ENCODE measurements at regions not wholly inside any gene's neighbourhood (a gene's known extent, or its start where the extent isn't known, plus 50 kb on each side); places are given as distances from the start of the nearest gene placed in this dataset.
A peak's percentile ranks its signal among the peaks of the same experiment; 100 is the strongest.

DNA sequence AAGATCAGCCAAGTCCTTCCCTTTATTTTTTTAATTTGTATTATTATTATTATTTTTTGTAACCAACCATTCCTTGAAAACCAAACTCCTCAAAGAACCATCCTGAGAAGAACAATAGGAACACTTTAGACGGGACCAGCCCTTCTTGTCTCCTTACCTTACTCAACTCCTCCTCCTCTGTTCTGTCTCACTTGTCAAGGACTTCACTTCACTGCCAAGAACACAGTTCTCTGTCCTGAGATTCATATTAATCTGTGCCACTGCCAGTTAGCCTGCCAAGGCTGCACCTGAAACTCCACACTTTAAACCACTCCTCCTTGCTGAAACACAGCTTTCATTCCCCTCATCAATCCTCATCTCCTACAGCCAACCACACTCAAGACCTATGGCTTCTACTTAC is 73.8 kb upstream of the ATP1A1 start:
- no peak for DNase-seq

DNA sequence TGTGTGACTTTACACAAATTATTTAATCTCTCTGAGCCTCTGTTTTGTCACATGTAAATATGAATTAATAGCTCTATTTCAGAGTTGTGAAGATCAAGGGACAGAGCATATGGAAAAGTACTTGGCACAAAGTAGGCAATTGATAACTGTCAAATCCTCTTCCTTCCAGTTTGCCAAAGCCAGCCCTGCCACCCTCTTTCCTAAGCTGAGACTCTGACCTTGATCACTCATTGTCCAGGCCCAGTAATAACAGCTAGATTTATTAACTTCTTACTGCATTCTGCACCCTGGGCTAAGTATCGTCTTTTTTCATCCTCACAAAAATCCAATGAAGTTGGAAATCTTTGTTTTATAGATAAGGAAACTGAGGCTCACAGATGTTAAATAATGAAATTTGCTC is 70.8 kb upstream of the ATP1A1 start:
- no peak for DNase-seq

- no peak for DNase-seq
These were observed 66.9 kb upstream of the ATP1A1 start for GRCh38 chr1:116306102-116306501.

DNA sequence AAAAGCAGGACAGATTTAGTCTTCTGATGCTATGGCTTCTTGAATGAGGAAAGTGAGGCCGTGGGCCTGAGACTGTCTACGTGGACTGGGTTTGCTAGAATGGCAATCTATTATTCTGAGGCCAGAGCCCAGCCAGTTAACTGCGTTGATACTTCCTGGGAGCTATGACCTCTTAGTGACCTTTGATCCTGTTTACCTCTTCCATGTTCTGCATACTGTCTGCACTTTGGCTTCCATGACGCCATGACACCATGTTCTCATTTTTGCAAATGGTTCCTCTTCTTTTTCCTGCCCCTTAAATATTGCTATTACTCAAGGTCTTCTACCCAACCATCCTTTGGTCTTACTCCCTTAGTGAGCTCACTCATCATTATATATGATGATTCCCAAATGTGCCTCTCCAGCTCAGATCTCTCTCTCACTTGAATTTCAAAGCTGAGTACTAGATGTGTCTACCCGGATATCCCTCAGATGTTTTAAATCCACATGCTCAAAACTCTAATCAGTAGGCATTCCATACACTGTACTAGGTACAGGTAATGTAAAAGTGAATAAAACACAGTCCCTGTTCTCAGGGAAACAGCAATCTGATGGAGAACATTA is 66.1 kb upstream of the ATP1A1 start:
- DNase-seq, result peak; percentile 46

DNA sequence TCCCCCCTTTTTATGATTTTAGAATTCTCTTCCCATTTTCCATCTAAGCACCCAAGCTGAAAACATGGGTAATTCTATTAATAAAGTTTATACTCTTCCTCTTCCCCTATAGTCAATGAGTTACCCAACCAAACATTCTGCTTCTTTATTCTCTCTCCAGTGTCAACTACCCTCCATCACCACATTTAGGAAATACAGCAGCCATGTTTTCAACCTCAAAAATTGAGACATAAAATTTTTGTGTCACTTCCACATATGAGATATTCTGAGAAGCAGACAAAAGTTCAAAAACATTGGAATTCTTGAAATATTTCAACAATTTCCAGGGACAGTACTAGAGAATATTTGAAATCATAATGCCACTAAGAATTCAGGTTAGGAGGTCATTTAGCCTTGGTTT is 64.8 kb upstream of the ATP1A1 start:
- peak; percentile 38 for DNase-seq

GRCh38 chr1:116309090-116309870 is 63.8 kb upstream of the ATP1A1 start:
- no peak for DNase-seq

DNA sequence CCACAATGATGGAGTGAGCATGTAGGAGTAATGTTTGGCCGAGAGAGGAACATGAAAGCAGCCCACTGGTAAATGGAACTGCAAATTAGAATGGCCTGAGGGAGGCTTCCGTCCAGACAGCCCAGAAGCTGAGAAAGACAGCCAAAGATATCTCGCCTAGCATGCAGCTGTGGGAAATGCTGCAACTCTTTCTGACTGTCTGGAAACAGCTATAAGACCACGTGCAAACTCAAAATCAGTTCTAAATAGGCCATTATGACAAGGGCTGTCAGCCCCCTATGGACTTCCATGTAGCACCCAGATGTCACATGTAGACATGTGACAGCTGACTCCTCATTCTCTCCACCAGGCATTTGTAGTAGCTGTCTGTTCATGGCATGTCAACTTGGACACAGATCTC is 62.9 kb upstream of the ATP1A1 start:
- peak; percentile 15 for DNase-seq

DNA sequence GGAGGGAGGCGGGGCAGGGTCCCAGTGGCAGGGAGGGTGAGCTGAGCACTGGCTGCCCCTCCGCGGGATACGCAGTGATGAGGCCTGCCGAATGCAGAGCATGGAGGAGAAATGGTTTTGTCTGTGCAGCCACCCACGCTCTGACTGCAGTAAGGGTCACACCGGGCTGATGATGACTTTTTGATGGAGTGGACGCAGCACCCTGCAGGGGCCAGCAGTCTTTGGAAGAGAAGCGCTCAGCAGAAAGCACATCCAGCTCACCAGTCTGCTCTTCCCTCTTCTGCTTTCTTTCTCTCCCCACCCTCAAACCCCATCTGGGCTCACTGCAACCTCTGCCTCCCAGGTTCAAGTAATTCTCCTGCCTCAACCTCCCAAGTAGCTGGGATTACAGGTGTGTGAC is 61.9 kb upstream of the ATP1A1 start:
- DNase-seq, result peak; percentile 12

DNA sequence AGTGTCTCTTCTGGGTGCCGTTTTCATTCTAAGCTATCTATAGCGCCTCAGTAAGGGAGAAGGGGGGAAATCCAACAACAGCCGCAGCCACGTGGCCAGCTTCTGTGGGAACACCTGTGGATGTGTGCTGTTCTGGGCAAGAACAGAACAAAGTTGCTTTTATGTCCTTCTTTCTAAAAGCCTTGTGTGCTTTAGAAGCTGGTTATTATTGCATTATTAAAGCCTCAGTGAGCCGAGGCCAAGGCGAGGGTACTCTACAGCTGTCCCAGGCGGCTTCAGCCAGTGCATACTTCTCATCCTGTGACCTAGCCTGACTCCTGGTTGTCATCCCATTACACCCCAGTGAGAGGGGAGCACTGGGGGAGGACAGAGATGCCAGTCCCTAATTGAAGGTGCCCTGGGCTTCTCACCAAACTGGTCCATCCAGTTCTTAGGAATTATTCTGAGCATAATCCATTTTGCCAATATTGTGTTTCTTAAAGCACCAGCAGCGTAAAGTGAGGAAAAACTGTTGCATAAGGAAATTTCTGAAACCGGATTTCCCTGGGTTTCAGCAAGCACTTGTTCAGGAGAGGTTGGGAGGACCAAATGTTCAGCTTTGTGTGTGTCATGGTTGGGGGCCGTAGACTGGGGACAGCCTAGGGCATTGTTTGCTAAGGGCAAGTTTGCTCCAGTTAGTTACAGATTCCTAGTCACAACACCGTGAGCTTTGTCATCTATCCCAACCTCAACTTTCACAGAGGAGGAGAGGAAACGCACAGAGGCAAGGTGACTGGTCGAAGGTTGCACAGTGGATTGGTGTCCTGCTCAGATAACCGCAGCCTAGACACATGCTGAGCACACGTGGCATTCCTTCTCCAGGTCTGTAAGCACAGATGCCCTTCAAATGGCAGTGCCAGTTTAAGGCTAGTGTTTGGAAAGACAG is 61.0 kb upstream of the ATP1A1 start:
- no peak for DNase-seq

DNA sequence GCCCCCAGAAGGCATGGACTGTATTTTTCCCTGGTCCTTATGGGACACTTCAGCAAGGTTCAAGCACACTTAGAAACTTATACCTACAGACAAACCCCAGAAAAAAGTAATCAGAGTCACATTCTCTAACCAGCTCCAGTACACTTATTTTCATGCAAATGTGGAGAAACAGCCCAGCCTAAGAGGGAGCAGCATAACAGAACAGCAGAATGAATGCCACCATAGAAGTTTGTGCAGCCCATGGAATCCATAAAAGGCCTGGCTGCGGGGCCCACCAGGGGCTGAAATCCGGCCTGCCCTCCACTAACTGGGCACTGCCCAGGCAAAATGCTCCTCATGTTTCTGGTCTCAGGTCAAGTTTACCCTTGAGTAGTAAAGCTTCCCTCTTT is 60.4 kb upstream of the ATP1A1 start:
- no peak for DNase-seq

- DNase-seq, result no peak
These were observed 59.3 kb upstream of the ATP1A1 start for GRCh38 chr1:116313776-116314175.

GRCh38 chr1:116314305-116314919 is 58.6 kb upstream of the ATP1A1 start:
- DNase-seq, result no peak

- no peak for DNase-seq
These were observed 56.7 kb upstream of the ATP1A1 start for GRCh38 chr1:116316373-116316772.

DNA sequence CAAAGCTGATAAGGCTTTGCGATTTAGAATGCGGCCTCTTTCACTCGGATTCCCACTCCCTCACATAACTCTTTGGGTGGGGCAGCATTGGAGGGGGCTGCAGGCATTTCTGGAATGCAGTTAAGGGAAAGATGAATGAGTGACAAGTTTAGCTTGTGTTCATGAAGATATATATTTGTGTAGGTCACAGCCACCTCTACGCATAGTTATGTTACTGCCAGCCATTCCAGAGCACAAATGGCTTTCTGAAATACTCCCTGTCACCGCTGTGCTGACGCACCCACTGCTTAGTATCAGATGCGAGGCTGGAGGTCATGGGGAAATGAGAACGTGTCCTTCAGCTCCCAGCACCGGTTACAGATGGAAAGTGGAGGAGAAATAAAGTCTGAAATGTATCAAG is 54.1 kb upstream of the ATP1A1 start:
- DNase-seq, result no peak

- no peak for DNase-seq
These were observed 52.2 kb upstream of the ATP1A1 start for GRCh38 chr1:116320874-116321273.

GRCh38 chr1:116321766-116322175 is 51.3 kb upstream of the ATP1A1 start:
- DNase-seq, result no peak

- DNase-seq, result no peak
These were observed 50.2 kb upstream of the ATP1A1 start for GRCh38 chr1:116322752-116323405.

All from inflammatory macrophage treated with lipopolysaccharide for 4 hours (primary cell).